Neuronal stem cell (in vitro differentiated cells): ENCODE measurements at regions not wholly inside any gene's neighbourhood (a gene's known extent, or its start where the extent isn't known, plus 50 kb on each side); places are given as distances from the start of the nearest gene placed in this dataset.
A peak's percentile ranks its signal among the peaks of the same experiment; 100 is the strongest.

Experiments used
- DNase-seq: peaks from one replicate; pipeline ENCODE4 v3.0.0-alpha.2; 2013; ENCODE audit warnings: low spot score
- H2AFZ ChIP-seq: one replicate; pipeline ENCODE4 v1.6.1; 2013; ENCODE audit warnings: mild to moderate bottlenecking, low read length, inconsistent platforms
- H2AK5ac ChIP-seq: 2 replicates; pipeline ENCODE4 v1.6.1; 2013; ENCODE audit warnings: low read depth, mild to moderate bottlenecking, inconsistent platforms, low read length, moderate library complexity, mixed read lengths
- H2BK120ac ChIP-seq: 2 replicates; pipeline ENCODE4 v1.6.1; 2013; ENCODE audit warnings: low read depth, mild to moderate bottlenecking, inconsistent platforms, low read length, moderate library complexity, mixed read lengths
- H2BK12ac ChIP-seq: one replicate; pipeline ENCODE4 v1.6.1; 2013; ENCODE audit warnings: low read length, inconsistent platforms
- H2BK15ac ChIP-seq: 2 replicates; pipeline ENCODE4 v1.6.1; 2013; ENCODE audit warnings: mild to moderate bottlenecking, low read length, inconsistent platforms, mixed read lengths
- H2BK5ac ChIP-seq: one replicate; pipeline ENCODE4 v1.6.1; 2013; ENCODE audit warnings: inconsistent platforms, mild to moderate bottlenecking, low read length, moderate library complexity
- H3K14ac ChIP-seq: one replicate; pipeline ENCODE4 v1.6.1; 2013; ENCODE audit warnings: low read length, inconsistent platforms
- H3K18ac ChIP-seq: 2 replicates; pipeline ENCODE4 v1.6.1; 2013; ENCODE audit warnings: low read length, inconsistent platforms
- H3K23ac ChIP-seq: 2 replicates; pipeline ENCODE4 v1.6.1; 2013; ENCODE audit warnings: low read depth, mild to moderate bottlenecking, mixed read lengths, low read length, inconsistent platforms; ENCODE audit not compliant: poor library complexity
- H3K27ac ChIP-seq: replicated peaks from 3 replicates; pipeline ENCODE4 v1.5.1; 2013; ENCODE audit warnings: low read length, inconsistent platforms
- H3K27me3 ChIP-seq, 3 experiments: 2 replicates each; pipeline ENCODE4 v1.6.1; 2013; ENCODE audit warnings: low read length in 3 of 3, mild to moderate bottlenecking in 2 of 3, inconsistent platforms in 1 of 3, low read depth in 1 of 3, mixed read lengths in 1 of 3, moderate library complexity in 1 of 3; ENCODE audit not compliant: control insufficient read depth in 3 of 3, insufficient read depth in 3 of 3
- H3K36me3 ChIP-seq, 2 donors: replicated peaks in 1 of 2; 2 replicates each; pipeline ENCODE4 v1.6.1; 2013; ENCODE audit warnings: low read length in 2 of 2; ENCODE audit not compliant: control insufficient read depth in 2 of 2, insufficient read depth in 2 of 2
- H3K4ac ChIP-seq: 2 replicates; pipeline ENCODE4 v1.6.1; 2013; ENCODE audit warnings: inconsistent platforms, mild to moderate bottlenecking, low read length, moderate library complexity
- H3K4me1 ChIP-seq, 2 donors: 1 replicate in 1 of 2; 2 replicates in 1 of 2; pipeline ENCODE4 v1.6.1; 2013; ENCODE audit warnings: low read length in 2 of 2, low read depth in 1 of 2; ENCODE audit not compliant: control insufficient read depth in 2 of 2, insufficient read depth in 1 of 2
- H3K4me2 ChIP-seq: one replicate; pipeline ENCODE4 v1.6.1; 2013; ENCODE audit warnings: mild to moderate bottlenecking, low read length, inconsistent platforms; ENCODE audit not compliant: insufficient read depth, poor library complexity, severe bottlenecking
- H3K4me3 ChIP-seq, 2 donors: 2 replicates each; pipeline ENCODE4 v1.5.1; 2013; ENCODE audit warnings: low read length in 2 of 2, mild to moderate bottlenecking in 2 of 2, inconsistent platforms in 1 of 2, moderate library complexity in 1 of 2
- H3K79me1 ChIP-seq: one replicate; pipeline ENCODE4 v1.6.1; 2013; ENCODE audit warnings: low read depth, mild to moderate bottlenecking, inconsistent platforms, low read length, moderate library complexity
- H3K9ac ChIP-seq: one replicate; pipeline ENCODE4 v1.6.1; 2013; ENCODE audit warnings: mild to moderate bottlenecking, low read depth, low read length, inconsistent platforms; ENCODE audit not compliant: poor library complexity
- H3K9me3 ChIP-seq, 2 donors: replicated peaks in 1 of 2; 2 replicates each; pipeline versions ENCODE3 to v1.6.1; 2013; ENCODE audit warnings: low read length in 2 of 2, mild to moderate bottlenecking in 2 of 2, inconsistent platforms in 1 of 2, low read depth in 1 of 2, mixed read lengths in 1 of 2, moderate library complexity in 1 of 2; ENCODE audit not compliant: control insufficient read depth in 2 of 2, insufficient read depth in 1 of 2
- H4K8ac ChIP-seq: one replicate; pipeline ENCODE4 v1.6.1; 2013; ENCODE audit warnings: low read depth, mild to moderate bottlenecking, inconsistent platforms, low read length, moderate library complexity
- H4K91ac ChIP-seq: one replicate; pipeline ENCODE4 v1.6.1; 2013; ENCODE audit warnings: low read length, low read depth, mild to moderate bottlenecking, inconsistent platforms; ENCODE audit not compliant: poor library complexity
- WGBS, 2 donors: extraction: QIAGEN DNeasy Blood & Tissue Kit; methylation state at CpG; one replicate each; pipeline ENCODE4 v1.1.7; 2013; ENCODE audit warnings: missing lambda C conversion rate in 2 of 2, mixed read lengths in 1 of 2; ENCODE audit not compliant: insufficient read length in 2 of 2, insufficient replicate concordance in 1 of 2; ENCODE audit errors: extremely low coverage in 2 of 2; 5-methylcytosine and 5-hydroxymethylcytosine counted together

DNA sequence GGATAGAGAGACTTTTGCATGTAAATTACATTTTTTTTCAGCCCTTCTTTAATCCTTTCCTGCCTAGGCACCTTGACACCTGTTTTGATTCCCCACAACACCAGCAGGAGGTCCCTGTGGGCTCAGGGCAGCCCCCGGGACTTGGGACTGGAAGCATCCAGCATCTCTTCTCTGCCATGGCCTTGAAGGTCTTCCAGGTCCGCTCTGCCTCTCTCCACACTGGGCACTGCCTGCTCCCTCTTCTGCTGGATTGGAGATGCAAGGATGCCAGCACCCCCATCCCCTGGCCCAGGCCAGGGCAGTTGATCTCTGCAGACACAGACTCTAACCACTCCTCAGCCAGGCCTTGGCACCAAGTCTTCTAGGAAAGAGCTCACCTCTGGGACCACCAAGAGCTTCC, 134.5 kb upstream of the C14orf180 start:
- Histone ChIP-seq H3K4me3 (no peak overlapping the region), H2AFZ (no peak overlapping the region), H3K27ac (no peak overlapping the region), H2BK12ac (no peak overlapping the region), H4K8ac (no peak overlapping the region), H2BK120ac (no peak overlapping the region), H3K9me3 (no peaks in the 10 kb centered on the region), H3K18ac (no peak overlapping the region), H3K9ac (no peak overlapping the region), H2BK15ac (no peak overlapping the region), H3K36me3 (no peaks in the 10 kb centered on the region), H3K4me2 (no peak overlapping the region), H2BK5ac (no peak overlapping the region), H3K4me1 (peaks cover 0 to 25% of the 10 kb centered on the region in 2 donors), H3K27me3 (peaks cover 0 to 12% (median 0%) of the 10 kb centered on the region in 3 experiments), H3K4ac (no peak overlapping the region), H3K14ac (no peak overlapping the region), H4K91ac (no peak overlapping the region), H2AK5ac (no peak overlapping the region), H3K23ac (no peak overlapping the region), H3K79me1 (no peaks in the 10 kb centered on the region)
- WGBS, 2 donors, result no CpG with 5 or more reads among the region's 2 CpGs
- no peak for DNase-seq

DNA sequence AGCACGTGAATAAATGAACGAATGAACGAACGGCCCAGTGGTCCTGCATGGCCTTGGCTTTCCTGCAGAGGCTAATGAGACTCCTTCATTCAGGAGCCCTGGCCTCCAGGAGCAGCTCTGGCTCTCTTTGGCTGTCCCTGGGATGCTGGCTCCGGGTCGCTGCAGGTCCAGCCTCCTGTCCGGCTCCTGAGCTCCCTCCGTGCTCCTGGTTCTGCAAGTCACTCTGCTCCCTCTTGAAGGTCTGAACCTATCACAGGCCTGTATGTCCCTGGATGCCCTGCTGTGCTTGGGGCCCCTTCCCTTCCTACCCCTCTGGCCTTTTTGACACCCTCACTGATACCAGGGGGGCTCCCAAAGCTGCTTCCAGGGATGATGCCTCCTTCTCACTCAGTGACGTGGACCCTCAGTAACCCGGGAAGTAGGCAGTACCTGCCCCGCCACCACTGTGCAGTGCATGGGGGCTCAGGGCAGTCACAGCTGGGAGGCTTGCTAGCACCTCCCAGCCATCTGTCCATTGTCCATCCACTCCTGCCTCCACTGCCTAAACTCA, 133.7 kb upstream of the C14orf180 start:
- DNase-seq, result no peak
- no peaks in the 10 kb centered on the region for H3K36me3 ChIP-seq

DNA sequence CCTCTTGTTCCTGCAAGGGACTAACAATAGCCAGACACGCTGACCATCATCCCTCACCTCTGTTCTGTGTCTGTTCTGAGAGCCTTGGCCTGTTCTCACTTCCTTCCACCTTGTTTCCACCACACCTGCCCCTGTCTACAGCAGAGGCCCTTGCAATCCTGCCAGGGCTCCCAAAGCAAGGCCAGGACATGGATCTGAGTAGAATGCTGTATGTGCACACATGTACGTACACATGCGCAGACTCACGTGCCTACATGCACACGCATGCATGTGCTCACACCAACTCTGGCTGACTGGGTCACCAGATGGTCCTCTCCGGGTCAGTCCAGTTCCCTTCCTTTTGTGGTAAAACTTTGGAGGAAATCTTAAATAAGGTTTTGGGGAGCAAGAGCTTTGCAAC, 133.0 kb upstream of the C14orf180 start:
- no peak for DNase-seq

More for the DNA sequence above, 133.7 kb upstream of the C14orf180 start:
- Histone ChIP-seq H3K9me3 (peaks cover 0 to 2% of the 10 kb centered on the region in 2 donors), H4K91ac (no peak overlapping the region), H3K18ac (no peak overlapping the region), H4K8ac (no peak overlapping the region), H3K4ac (no peak overlapping the region), H2BK120ac (no peak overlapping the region), H3K23ac (no peak overlapping the region), H3K4me3 (no peak overlapping the region), H3K27me3 (peaks cover 0 to 8% (median 0%) of the 10 kb centered on the region in 3 experiments), H3K9ac (no peak overlapping the region), H3K4me2 (no peak overlapping the region), H2BK12ac (no peak overlapping the region), H3K4me1 (peaks cover 0 to 25% of the 10 kb centered on the region in 2 donors), H3K27ac (no peak overlapping the region), H2BK15ac (no peak overlapping the region), H2AFZ (no peak overlapping the region), H2AK5ac (no peak overlapping the region), H3K79me1 (no peaks in the 10 kb centered on the region), H3K14ac (no peak overlapping the region), H2BK5ac (no peak overlapping the region)
- no CpG with 5 or more reads among the region's 11 CpGs for WGBS, 2 donors

DNA sequence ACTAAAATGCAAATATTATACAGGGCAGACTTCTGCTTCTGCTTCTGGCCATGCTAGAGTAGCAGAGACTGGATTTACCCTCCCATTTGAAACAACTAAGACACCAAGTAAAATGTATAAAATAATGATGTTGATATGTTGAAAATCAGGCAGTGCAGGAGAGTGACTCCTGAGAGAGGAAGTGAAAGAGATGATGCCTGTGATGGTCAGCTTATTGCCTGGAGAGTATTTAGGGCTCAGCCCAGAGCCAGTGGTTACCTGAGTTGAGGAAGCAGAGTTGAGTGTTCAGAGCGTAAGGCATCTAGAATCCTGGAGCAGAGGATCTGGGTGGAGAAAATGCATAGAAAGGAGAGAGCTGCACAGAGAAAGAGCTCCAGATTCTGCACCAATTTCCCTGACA, 131.8 kb upstream of the C14orf180 start:
- no peak overlapping the region for H2BK120ac ChIP-seq
- H3K23ac ChIP-seq, result no peak overlapping the region
- H2BK5ac ChIP-seq, result no peak overlapping the region
- H3K4me2 ChIP-seq, result no peak overlapping the region
- H3K4ac ChIP-seq, result no peak overlapping the region
- H2AFZ ChIP-seq, result no peak overlapping the region
- H2BK15ac ChIP-seq, result no peak overlapping the region
- H4K91ac ChIP-seq, result no peak overlapping the region
- H3K27ac ChIP-seq, result no peak overlapping the region
- H3K79me1 ChIP-seq, result no peaks in the 10 kb centered on the region
- no peak overlapping the region for H3K18ac ChIP-seq
- no peak overlapping the region for H3K4me3 ChIP-seq
- no peaks in the 10 kb centered on the region for H3K36me3 ChIP-seq
- H3K27me3 ChIP-seq, result no peaks in the 10 kb centered on the region
- H4K8ac ChIP-seq, result no peak overlapping the region
- no peak overlapping the region for H2AK5ac ChIP-seq
- H3K9ac ChIP-seq, result no peak overlapping the region
- peaks cover 0 to 13% of the 10 kb centered on the region in 2 donors for H3K4me1 ChIP-seq
- H3K14ac ChIP-seq, result no peak overlapping the region
- no peak overlapping the region for H2BK12ac ChIP-seq
- no peak for DNase-seq
- no CpG with 5 or more reads among the region's 1 CpG for WGBS, 2 donors
- peaks cover 0 to 2% of the 10 kb centered on the region in 2 donors for H3K9me3 ChIP-seq

More for the DNA sequence above, 133.0 kb upstream of the C14orf180 start:
- Histone ChIP-seq H2AK5ac (no peak overlapping the region), H4K8ac (no peak overlapping the region), H3K36me3 (no peaks in the 10 kb centered on the region), H3K4me2 (no peak overlapping the region), H3K79me1 (no peaks in the 10 kb centered on the region), H4K91ac (no peak overlapping the region), H3K4me1 (peaks cover 0 to 22% of the 10 kb centered on the region in 2 donors), H2BK15ac (no peak overlapping the region), H3K27ac (no peak overlapping the region), H2BK120ac (no peak overlapping the region), H3K27me3 (peaks cover 0 to 3% (median 0%) of the 10 kb centered on the region in 3 experiments), H3K14ac (no peak overlapping the region), H2AFZ (no peak overlapping the region), H3K18ac (no peak overlapping the region), H3K9ac (no peak overlapping the region), H2BK5ac (no peak overlapping the region), H2BK12ac (no peak overlapping the region), H3K4ac (no peak overlapping the region), H3K9me3 (peaks cover 0 to 2% of the 10 kb centered on the region in 2 donors), H3K4me3 (no peak overlapping the region), H3K23ac (peak overlapping the region; percentile 39)
- WGBS, 2 donors, result no CpG with 5 or more reads among the region's 6 CpGs
